ENCODE measurements at regions not wholly inside any gene's neighbourhood (a gene's known extent, or its start where the extent isn't known, plus 50 kb on each side); places are given as distances from the start of the nearest gene placed in this dataset.

GRCh38 chr16:85401917-85402766 lies 211.0 kb upstream of the GSE1 start:
- no peaks in the 10 kb centered on the region for H3K9me3 ChIP-seq (ENCODE audit: insufficient read depth, low read length)
- H3K27me3 ChIP-seq (ENCODE audit: low read depth, low read length) = peaks cover 4% of the 10 kb centered on the region
- H3K4me1 ChIP-seq (ENCODE audit: low read length) = peaks cover 14% of the 10 kb centered on the region
- no peaks in the 10 kb centered on the region for H3K79me2 ChIP-seq (ENCODE audit: low read length)
- no peak overlapping the region for H3K9ac ChIP-seq (ENCODE audit: low read length)
- H4K20me1 ChIP-seq (ENCODE audit: insufficient read depth, low read length) = no peaks in the 10 kb centered on the region
- TF ChIP-seq CTCF (IDR thresholded peaks at IDR 0.05; ENCODE audit: low read depth, low read length) (no peak), EZH2phosphoT487 (IDR thresholded peaks at IDR 0.05; ENCODE audit: low read depth) (no peak)
- no peaks in the 10 kb centered on the region for H3K36me3 ChIP-seq (replicated peaks; ENCODE audit: low read depth, low read length)
- H3K27ac ChIP-seq (ENCODE audit: low read length) = no peak overlapping the region
- no peak overlapping the region for H2AFZ ChIP-seq (ENCODE audit: low read depth, low read length)
- no peak overlapping the region for H3K4me3 ChIP-seq (ENCODE audit: low read length)
- H3K4me2 ChIP-seq (ENCODE audit: low read length) = no peak overlapping the region

GRCh38 chr16:85402910-85403692 lies 210.0 kb upstream of the GSE1 start:
- Histone ChIP-seq H3K4me2 (ENCODE audit: low read length) (no peak overlapping the region), H3K9ac (ENCODE audit: low read length) (no peak overlapping the region), H3K27ac (ENCODE audit: low read length) (no peak overlapping the region), H3K9me3 (ENCODE audit: insufficient read depth, low read length) (no peaks in the 10 kb centered on the region), H3K27me3 (ENCODE audit: low read depth, low read length) (0 out of 2 replicates have a peak, but pooled peaks cover 4% of the 10 kb centered on the region), H3K79me2 (ENCODE audit: low read length) (no peaks in the 10 kb centered on the region), H3K4me3 (ENCODE audit: low read length) (no peak overlapping the region), H4K20me1 (ENCODE audit: insufficient read depth, low read length) (no peaks in the 10 kb centered on the region), H3K4me1 (ENCODE audit: low read length) (peaks cover 4% of the 10 kb centered on the region; the same call in 1 of the 2 replicates), H3K36me3 (replicated peaks; ENCODE audit: low read depth, low read length) (no peaks in the 10 kb centered on the region), H2AFZ (ENCODE audit: low read depth, low read length) (no peak overlapping the region)
- TF ChIP-seq CTCF (IDR thresholded peaks at IDR 0.05; ENCODE audit: low read depth, low read length) (no peak), EZH2phosphoT487 (IDR thresholded peaks at IDR 0.05; ENCODE audit: low read depth) (no peak)

- H3K4me2 ChIP-seq (ENCODE audit: low read length) = no peak overlapping the region
- no peaks in the 10 kb centered on the region for H3K79me2 ChIP-seq (ENCODE audit: low read length)
- no peaks in the 10 kb centered on the region for H3K9me3 ChIP-seq (ENCODE audit: insufficient read depth, low read length)
- no peak overlapping the region for H3K27ac ChIP-seq (ENCODE audit: low read length)
- no peaks in the 10 kb centered on the region for H3K27me3 ChIP-seq (ENCODE audit: low read depth, low read length)
- TF ChIP-seq CTCF (IDR thresholded peaks at IDR 0.05; ENCODE audit: low read depth, low read length) (no peak), EZH2phosphoT487 (IDR thresholded peaks at IDR 0.05; ENCODE audit: low read depth) (no peak)
- H2AFZ ChIP-seq (ENCODE audit: low read depth, low read length) = no peak overlapping the region
- no peak overlapping the region for H3K4me3 ChIP-seq (ENCODE audit: low read length)
- H3K36me3 ChIP-seq (replicated peaks; ENCODE audit: low read depth, low read length) = no peaks in the 10 kb centered on the region
- H3K9ac ChIP-seq (ENCODE audit: low read length) = no peak overlapping the region
- H3K4me1 ChIP-seq (ENCODE audit: low read length) = no peaks in the 10 kb centered on the region
- no peaks in the 10 kb centered on the region for H4K20me1 ChIP-seq (ENCODE audit: insufficient read depth, low read length)
These were observed 209.4 kb upstream of the GSE1 start for GRCh38 chr16:85403693-85404092.

GRCh38 chr16:85412911-85413520 lies 200.1 kb upstream of the GSE1 start:
- Histone ChIP-seq H2AFZ (ENCODE audit: low read depth, low read length) (no peak overlapping the region), H3K27ac (ENCODE audit: low read length) (no peak overlapping the region), H3K4me1 (ENCODE audit: low read length) (no peaks in the 10 kb centered on the region), H3K27me3 (ENCODE audit: low read depth, low read length) (no peaks in the 10 kb centered on the region), H3K4me2 (ENCODE audit: low read length) (no peak overlapping the region), H3K9ac (ENCODE audit: low read length) (no peak overlapping the region), H4K20me1 (ENCODE audit: insufficient read depth, low read length) (no peaks in the 10 kb centered on the region), H3K36me3 (replicated peaks; ENCODE audit: low read depth, low read length) (no peaks in the 10 kb centered on the region), H3K79me2 (ENCODE audit: low read length) (no peaks in the 10 kb centered on the region), H3K4me3 (ENCODE audit: low read length) (no peak overlapping the region), H3K9me3 (ENCODE audit: insufficient read depth, low read length) (no peaks in the 10 kb centered on the region)
- TF ChIP-seq CTCF (IDR thresholded peaks at IDR 0.05; ENCODE audit: low read depth, low read length) (no peak), EZH2phosphoT487 (IDR thresholded peaks at IDR 0.05; ENCODE audit: low read depth) (no peak)
